H9 (cell line): ENCODE measurements at regions not wholly inside any gene's neighbourhood (a gene's known extent, or its start where the extent isn't known, plus 50 kb on each side); places are given as distances from the start of the nearest gene placed in this dataset.
"Not testable (repeated sequence)": the region's sequence is repeated elsewhere in the genome, so short reads cannot be mapped to it uniquely, and the experiment has no call there.

Experiments
- DNase-seq: peaks from one replicate; pipeline ENCODE4 v3.0.0-alpha.2; 2017
- H2AFZ ChIP-seq: one replicate; pipeline ENCODE4 v1.6.1; 2013; ENCODE audit warnings: mild to moderate bottlenecking, low read length, control low read depth, moderate library complexity
- H2AK5ac ChIP-seq: 2 replicates; pipeline ENCODE4 v1.6.1; 2013; ENCODE audit warnings: low read length, control low read depth, mixed read lengths; ENCODE audit not compliant: insufficient read length
- H2BK120ac ChIP-seq: one replicate; pipeline ENCODE4 v1.6.1; 2013; ENCODE audit warnings: low read depth, mild to moderate bottlenecking, low read length, control low read depth, inconsistent platforms; ENCODE audit not compliant: poor library complexity, severe bottlenecking
- H2BK12ac ChIP-seq: 2 replicates; pipeline ENCODE4 v1.6.1; 2013; ENCODE audit warnings: low read length, control low read depth, mixed read lengths, low read depth; ENCODE audit not compliant: insufficient read length
- H2BK15ac ChIP-seq: 2 replicates; pipeline ENCODE4 v1.6.1; 2013; ENCODE audit warnings: low read depth, low read length, control low read depth
- H2BK20ac ChIP-seq: one replicate; pipeline ENCODE4 v1.6.1; 2013; ENCODE audit warnings: low read depth, mild to moderate bottlenecking, low read length, control low read depth, inconsistent platforms; ENCODE audit not compliant: poor library complexity, severe bottlenecking
- H2BK5ac ChIP-seq: 2 replicates; pipeline ENCODE4 v1.6.1; 2013; ENCODE audit warnings: low read length, control low read depth, mixed read lengths; ENCODE audit not compliant: insufficient read length
- H3K14ac ChIP-seq: 2 replicates; pipeline ENCODE4 v1.6.1; 2013; ENCODE audit warnings: low read length, control low read depth; ENCODE audit not compliant: insufficient read depth
- H3K18ac ChIP-seq: 2 replicates; pipeline ENCODE4 v1.6.1; 2013; ENCODE audit warnings: low read depth, mild to moderate bottlenecking, mixed read lengths, low read length, control low read depth; ENCODE audit not compliant: insufficient read length
- H3K23ac ChIP-seq: 2 replicates; pipeline ENCODE4 v1.6.1; 2013; ENCODE audit warnings: low read length, control low read depth, mixed read lengths, low read depth; ENCODE audit not compliant: insufficient read length
- H3K23me2 ChIP-seq: 2 replicates; pipeline ENCODE4 v1.6.1; 2013; ENCODE audit warnings: low read depth, mild to moderate bottlenecking, mixed read lengths, low read length, control low read depth; ENCODE audit not compliant: insufficient read length, poor library complexity, severe bottlenecking
- H3K27ac ChIP-seq: 2 replicates; pipeline ENCODE4 v1.5.1; 2013; ENCODE audit warnings: low read length, control low read depth, mixed read lengths, low read depth; ENCODE audit not compliant: insufficient read length
- H3K27me3 ChIP-seq: 2 replicates; pipeline ENCODE4 v1.6.1; 2013; ENCODE audit warnings: low read length, control low read depth, inconsistent platforms; ENCODE audit not compliant: insufficient read depth
- H3K4ac ChIP-seq: 2 replicates; pipeline ENCODE4 v1.6.1; 2013; ENCODE audit warnings: low read depth, mild to moderate bottlenecking, control low read depth, inconsistent platforms, low read length, moderate library complexity
- H3K4me1 ChIP-seq: 2 replicates; pipeline ENCODE4 v1.6.1; 2013; ENCODE audit warnings: low read length, control low read depth, inconsistent platforms; ENCODE audit not compliant: insufficient read depth
- H3K4me2 ChIP-seq: 2 replicates; pipeline ENCODE4 v1.6.1; 2013; ENCODE audit warnings: low read length, control low read depth, mixed read lengths; ENCODE audit not compliant: insufficient read length, insufficient read depth
- H3K56ac ChIP-seq: 2 replicates; pipeline ENCODE4 v1.6.1; 2013; ENCODE audit warnings: low read depth, mild to moderate bottlenecking, mixed read lengths, low read length, control low read depth; ENCODE audit not compliant: insufficient read length
- H3K79me1 ChIP-seq: 2 replicates; pipeline ENCODE4 v1.6.1; 2013; ENCODE audit warnings: low read depth, mild to moderate bottlenecking, moderate library complexity, low read length, control low read depth, inconsistent platforms; ENCODE audit not compliant: insufficient read depth, poor library complexity, severe bottlenecking
- H3K79me2 ChIP-seq: 2 replicates; pipeline ENCODE4 v1.6.1; 2013; ENCODE audit warnings: low read length, control low read depth, inconsistent platforms; ENCODE audit not compliant: insufficient read depth
- H3K9ac ChIP-seq: 2 replicates; pipeline ENCODE4 v1.6.1; 2013; ENCODE audit warnings: low read length, control low read depth, mixed read lengths; ENCODE audit not compliant: insufficient read length; ENCODE audit errors: extremely low read depth
- H3K9me3 ChIP-seq: one replicate; pipeline ENCODE4 v1.6.1; 2013; ENCODE audit warnings: low read depth, low read length, inconsistent platforms; ENCODE audit not compliant: control insufficient read depth
- H3T11ph ChIP-seq: one replicate; pipeline ENCODE4 v1.6.1; 2013; ENCODE audit warnings: mild to moderate bottlenecking, low read length, control low read depth, inconsistent platforms
- H4K20me1 ChIP-seq: one replicate; pipeline ENCODE4 v1.6.1; 2013; ENCODE audit not compliant: control insufficient read depth, insufficient read length, insufficient read depth
- H4K5ac ChIP-seq: 2 replicates; pipeline ENCODE4 v1.6.1; 2013; ENCODE audit warnings: low read depth, mild to moderate bottlenecking, mixed read lengths, low read length, control low read depth; ENCODE audit not compliant: insufficient read length
- H4K8ac ChIP-seq: replicated peaks from 2 replicates; pipeline ENCODE4 v1.6.1; 2013; ENCODE audit warnings: low read length, control low read depth, mixed read lengths, low read depth; ENCODE audit not compliant: insufficient read length
- H4K91ac ChIP-seq: 2 replicates; pipeline ENCODE4 v1.6.1; 2013; ENCODE audit warnings: low read depth, mild to moderate bottlenecking, moderate library complexity, mixed read lengths, low read length, control low read depth; ENCODE audit not compliant: insufficient read length
- H3K27ac Mint-ChIP-seq, 3 experiments: 2 replicates in 2 of 3; 3 replicates in 1 of 3; pipeline ENCODE4 v1.8.0; 2020 to 2021; ENCODE audit warnings: mixed read lengths in 3 of 3, mild to moderate bottlenecking in 1 of 3, moderate library complexity in 1 of 3
- H3K27me3 Mint-ChIP-seq: 2 replicates; pipeline ENCODE4 v1.8.0; 2021; ENCODE audit warnings: low read depth, mild to moderate bottlenecking, moderate library complexity, mixed read lengths
- H3K36me3 Mint-ChIP-seq, 3 experiments: 2 replicates in 2 of 3; 3 replicates in 1 of 3; pipeline ENCODE4 v1.8.0; 2020 to 2021; ENCODE audit warnings: low read depth in 3 of 3, mixed read lengths in 3 of 3; ENCODE audit not compliant: insufficient read depth in 1 of 3
- H3K4me1 Mint-ChIP-seq, 2 experiments: 2 replicates each; pipeline ENCODE4 v1.8.0; 2020; ENCODE audit warnings: mixed read lengths in 2 of 2
- H3K4me3 Mint-ChIP-seq, 2 experiments: 2 replicates in 1 of 2; 3 replicates in 1 of 2; pipeline ENCODE4 v1.8.0; 2020 to 2021; ENCODE audit warnings: mild to moderate bottlenecking in 2 of 2, mixed read lengths in 2 of 2, moderate library complexity in 1 of 2
- H3K9me3 Mint-ChIP-seq, 2 experiments: 2 replicates in 1 of 2; 3 replicates in 1 of 2; pipeline ENCODE4 v1.8.0; 2020; ENCODE audit warnings: mild to moderate bottlenecking in 2 of 2, mixed read lengths in 2 of 2, moderate library complexity in 1 of 2
- CTCF ChIP-seq: fragments of 200-600 bp; sonication (generic); conservative IDR thresholded peaks from 3 replicates; pipeline ENCODE4 v1.8.0; 2021; ENCODE audit warnings: antibody characterized with exemption, mild to moderate bottlenecking
- WGBS: extraction: QIAGEN DNeasy Blood & Tissue Kit; methylation state at CpG from one replicate; pipeline ENCODE4 v1.1.7; 2013; ENCODE audit warnings: missing lambda C conversion rate, low lambda C conversion rate, mixed read lengths; ENCODE audit not compliant: insufficient read length; ENCODE audit errors: extremely low coverage; 5-methylcytosine and 5-hydroxymethylcytosine counted together

GRCh38 chr1:121595089-121595488 lies 410.3 kb downstream of the SRGAP2C start:
- Histone ChIP-seq H3K18ac (no peak overlapping the region), H3K4ac (no peak overlapping the region), H2AFZ (no peak overlapping the region), H2AK5ac (no peak overlapping the region), H3K23ac (no peak overlapping the region), H2BK15ac (no peak overlapping the region), H3K4me2 (no peak overlapping the region), H4K8ac (no peak overlapping the region), H2BK120ac (no peak overlapping the region), H3K79me2 (no peaks in the 10 kb centered on the region), H4K20me1 (no peaks in the 10 kb centered on the region), H3K23me2 (no peaks in the 10 kb centered on the region), H3K79me1 (no peaks in the 10 kb centered on the region), H3K9me3 (no peaks in the 10 kb centered on the region), H3K27me3 (no peaks in the 10 kb centered on the region), H3K56ac (no peak overlapping the region), H3K14ac (no peak overlapping the region), H3K4me1 (no peaks in the 10 kb centered on the region), H3K27ac (no peak overlapping the region), H4K91ac (no peak overlapping the region), H3T11ph (no peak overlapping the region), H2BK5ac (no peak overlapping the region), H4K5ac (no peak overlapping the region), H2BK20ac (no peak overlapping the region), H3K9ac (no peak overlapping the region), H2BK12ac (no peak overlapping the region)
- Mint-ChIP-seq H3K36me3 (peaks cover 0 to 3% (median 0%) of the 10 kb centered on the region in 3 experiments; a peak in 2 of 7 replicates), H3K27ac (no peak overlapping the region), H3K4me3 (no peak overlapping the region), H3K4me1 (no peaks in the 10 kb centered on the region), H3K9me3 (peaks cover 4 to 6% of the 10 kb centered on the region in 2 experiments; a peak in 3 of 5 replicates), H3K27me3 (no peaks in the 10 kb centered on the region)
- no peak for DNase-seq
- TF ChIP-seq CTCF: no peak

- H2AFZ ChIP-seq, H3K14ac ChIP-seq, H2BK5ac ChIP-seq, H2BK15ac ChIP-seq, H2BK20ac ChIP-seq, H3K23me2 ChIP-seq, H3K27me3 ChIP-seq, H3K4ac ChIP-seq, H3K27ac Mint-ChIP-seq, H3K27ac ChIP-seq, H4K5ac ChIP-seq, H2AK5ac ChIP-seq, H4K8ac ChIP-seq, H3K56ac ChIP-seq, H3K9ac ChIP-seq, H2BK12ac ChIP-seq, H3K9me3 ChIP-seq, H4K91ac ChIP-seq, H3K23ac ChIP-seq, DNase-seq, H4K20me1 ChIP-seq, H3K79me1 ChIP-seq, H3K18ac ChIP-seq, H3K4me1 Mint-ChIP-seq, H3K4me1 ChIP-seq, H3K4me2 ChIP-seq, H3K79me2 ChIP-seq, H2BK120ac ChIP-seq, H3K4me3 Mint-ChIP-seq, H3T11ph ChIP-seq, H3K27me3 Mint-ChIP-seq: not testable (repeated sequence)
- H3K36me3 Mint-ChIP-seq: peaks cover 11 to 24% (median 21%) of the 10 kb centered on the region in 3 experiments
- peaks cover 34 to 38% of the 10 kb centered on the region in 2 experiments for H3K9me3 Mint-ChIP-seq
- WGBS: no CpG with 5 or more reads among the region's 3 CpGs
Measured at GRCh38 chr1:121604843-121605444, 420.2 kb downstream of the SRGAP2C start.
